ENCODE measurements at regions not wholly inside any gene's neighbourhood (a gene's known extent, or its start where the extent isn't known, plus 50 kb on each side); places are given as distances from the start of the nearest gene placed in this dataset.

GRCh38 chr1:229003233-229004031 is 267.5 kb upstream of the RAB4A start (continued):
- TF ChIP-seq ZNF462 (CRISPR knock-in tag; IDR thresholded peaks at IDR 0.05), result no peak
- TF ChIP-seq POLR2AphosphoS5 (IDR thresholded peaks at IDR 0.05; ENCODE audit: low read depth), result no peak
- TF ChIP-seq JUNB (IDR thresholded peaks at IDR 0.05; ENCODE audit: unreplicated experiment), result no peak
- no peak for TF ChIP-seq EZH2 (IDR thresholded peaks at IDR 0.05; ENCODE audit: low read depth, unreplicated experiment)

- Mint-ChIP-seq H3K9me3 (no peaks in the 10 kb centered on the region), H3K4me1 (peaks cover 2% of the 10 kb centered on the region), H3K4me3 (no peak overlapping the region), H3K27me3 (ENCODE audit: insufficient read depth, low read depth, poor library complexity) (peaks cover 2% of the 10 kb centered on the region), H3K36me3 (ENCODE audit: low read depth) (no peaks in the 10 kb centered on the region), H3K27ac (no peak overlapping the region)
- Histone ChIP-seq H3K36me3 (ENCODE audit: insufficient read depth) (no peaks in the 10 kb centered on the region), H3K4me1 (ENCODE audit: insufficient read depth) (no peaks in the 10 kb centered on the region; the same call in 1 of the 2 replicates), H2AFZ (peak overlapping the region; percentile 28; the same call in 1 of the 2 replicates), H3K4me3 (no peak overlapping the region), H3K79me2 (replicated peaks; ENCODE audit: insufficient read depth) (no peaks in the 10 kb centered on the region), H3F3A (replicated peaks; ENCODE audit: low read depth) (no peaks in the 10 kb centered on the region), H3K27ac (ENCODE audit: low read depth) (no peak overlapping the region), H3K27me3 (ENCODE audit: insufficient read depth) (no peaks in the 10 kb centered on the region), H3K4me2 (no peak overlapping the region), H3K9me2 (ENCODE audit: insufficient read depth) (0 out of 2 replicates have a peak, but pooled peaks cover 3% of the 10 kb centered on the region), H4K20me1 (replicated peaks; ENCODE audit: insufficient read depth) (no peaks in the 10 kb centered on the region)
- TF ChIP-seq CTCF (conservative IDR thresholded peaks at IDR 0.05; ENCODE audit: low read depth in 2 of 2), result no peak
- no peak for TF ChIP-seq POLR2AphosphoS5 (IDR thresholded peaks at IDR 0.05; ENCODE audit: low read depth)
- DNase-seq (ENCODE audit: low spot score) (no peak), ATAC-seq (no peak)
These were observed 266.7 kb upstream of the RAB4A start for GRCh38 chr1:229004066-229004833.

Measured in GM23338 (cell line).